HG02642 (cell line): ENCODE measurements at regions not wholly inside any gene's neighbourhood (a gene's known extent, or its start where the extent isn't known, plus 50 kb on each side); places are given as distances from the start of the nearest gene placed in this dataset.
"Not testable (repeated sequence)": the region's sequence is repeated elsewhere in the genome, so short reads cannot be mapped to it uniquely, and the experiment has no call there.

ENCODE experiments used
- ATAC-seq: cut with Tn5 transposase; IDR thresholded peaks from one replicate; pipeline ENCODE4 v1.9.1; 2021; ENCODE audit warnings: mild to moderate bottlenecking; ENCODE audit not compliant: unreplicated experiment, poor library complexity

DNA sequence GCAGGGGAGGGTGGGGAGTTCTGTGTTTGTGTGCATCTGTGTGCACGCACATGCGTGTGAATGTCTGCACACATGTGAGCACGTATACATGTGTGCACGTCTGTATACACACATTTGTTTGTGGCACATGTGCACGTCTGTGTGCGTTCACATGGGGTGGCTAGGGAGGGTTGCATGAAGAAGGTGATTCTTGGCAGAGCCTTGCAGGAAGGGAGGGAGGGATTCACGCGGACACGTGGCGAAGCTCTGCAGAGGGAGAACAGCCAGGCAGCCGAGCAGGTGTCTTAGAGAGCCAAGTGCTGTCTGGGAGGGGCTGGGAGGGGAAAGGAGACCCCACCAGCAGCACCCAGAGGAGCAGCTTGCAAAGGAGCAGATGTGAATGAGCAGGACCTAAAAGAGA, 372.1 kb downstream of the BRD1 start:
- no peak for ATAC-seq

GRCh38 chr22:49454726-49455125, 372.9 kb downstream of the BRD1 start:
- no peak for ATAC-seq

- no peak for ATAC-seq
Observed at GRCh38 chr22:49453771-49454170, 373.9 kb downstream of the BRD1 start.

GRCh38 chr22:49453019-49453418, 374.7 kb downstream of the BRD1 start:
- not testable (repeated sequence) for ATAC-seq

- ATAC-seq: no peak
Observed at GRCh38 chr22:49452362-49452946, 375.2 kb downstream of the BRD1 start.

DNA sequence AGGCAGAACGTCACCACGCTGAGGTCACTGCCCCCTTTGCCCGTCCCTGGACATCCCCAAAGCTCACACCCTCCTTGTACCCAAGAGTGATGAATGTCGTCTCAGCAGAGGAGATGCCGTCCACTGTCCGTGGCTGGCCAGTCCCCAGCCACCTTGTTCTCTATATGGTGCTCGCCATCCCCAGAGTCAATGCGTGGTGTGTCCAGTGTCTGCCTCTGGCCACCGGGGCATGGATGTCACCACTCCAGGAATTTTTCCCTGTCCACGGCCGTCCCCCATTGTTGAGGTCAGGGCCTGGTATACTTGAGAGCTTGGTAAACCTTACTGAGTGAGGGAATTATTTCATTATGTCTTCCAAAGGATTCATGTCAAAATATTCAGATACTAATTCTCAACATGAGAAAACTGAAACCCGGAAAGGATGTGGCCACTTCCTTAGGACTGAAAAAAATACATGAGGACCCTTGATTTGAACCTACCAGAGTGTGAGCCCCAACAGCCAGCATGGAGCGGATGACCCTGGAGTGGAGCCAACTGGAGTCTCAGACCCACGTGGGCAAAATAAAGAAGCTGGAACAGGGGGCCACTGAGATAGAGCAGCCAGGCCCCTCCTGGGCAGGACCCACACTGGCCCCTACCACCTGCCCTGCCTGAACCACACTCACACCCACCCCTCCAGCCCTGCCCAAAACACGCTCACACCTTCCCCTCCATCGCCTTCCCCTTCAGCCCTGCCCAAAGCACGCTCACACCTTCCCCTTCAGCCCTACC, 376.4 kb downstream of the BRD1 start:
- no peak for ATAC-seq

DNA sequence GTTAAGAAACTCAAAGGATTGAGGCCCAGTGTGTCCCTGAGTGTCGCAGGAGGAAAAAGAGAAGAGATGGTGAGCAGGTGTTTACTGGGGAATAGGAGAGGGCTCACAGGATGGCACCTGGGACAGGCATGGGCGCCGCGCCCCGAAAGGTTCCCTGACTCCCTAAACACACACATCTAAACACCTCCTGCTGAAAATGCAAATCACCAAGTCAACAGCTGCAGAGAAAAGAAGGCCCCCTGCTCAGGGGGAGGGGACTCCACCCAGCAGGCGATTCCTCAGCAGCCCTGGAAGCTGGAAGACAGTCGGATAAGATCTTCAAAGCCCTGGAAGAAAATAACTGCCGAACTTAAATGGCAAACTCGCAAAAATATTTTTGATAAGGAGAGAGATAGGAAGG, 377.2 kb downstream of the BRD1 start:
- no peak for ATAC-seq

GRCh38 chr22:49449811-49450446, 377.7 kb downstream of the BRD1 start:
- no peak for ATAC-seq

DNA sequence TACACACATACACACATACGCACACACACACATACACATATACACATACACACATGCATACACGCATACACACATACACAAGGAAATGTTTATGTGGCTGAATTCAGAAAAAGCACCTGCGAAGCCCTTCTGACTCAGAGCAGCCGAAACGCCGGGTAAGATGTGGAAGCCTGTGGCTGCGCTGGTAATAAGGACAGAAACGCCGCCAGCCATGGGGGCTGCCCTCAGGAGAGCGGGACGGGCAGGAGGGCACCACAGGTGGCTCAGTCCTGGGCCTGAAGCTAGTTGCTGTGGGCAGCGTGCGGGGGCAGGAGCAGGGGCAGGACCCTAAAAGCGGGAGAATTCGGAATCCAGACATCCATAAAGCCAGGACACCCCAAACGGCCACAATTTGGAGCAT, 378.3 kb downstream of the BRD1 start:
- no peak for ATAC-seq

DNA sequence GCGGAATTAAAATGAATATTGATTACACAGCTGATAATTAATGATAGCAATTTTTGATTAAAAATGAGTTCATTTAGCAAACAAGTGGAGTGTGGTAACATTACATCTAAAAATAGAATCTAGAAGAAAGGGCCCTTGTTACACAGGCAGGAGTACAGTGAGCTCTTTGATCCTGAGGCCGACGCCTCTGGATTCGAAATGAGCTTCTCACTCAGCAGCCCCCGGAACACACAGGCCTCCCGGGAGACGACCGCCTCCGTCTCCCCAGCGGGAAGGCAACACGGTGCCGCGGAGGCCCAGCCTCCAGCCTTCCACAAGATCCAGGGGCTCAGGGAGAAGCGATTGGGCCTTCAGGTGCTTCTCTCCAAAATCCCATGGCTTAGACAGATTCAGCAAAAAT, 379.1 kb downstream of the BRD1 start:
- ATAC-seq: no peak

DNA sequence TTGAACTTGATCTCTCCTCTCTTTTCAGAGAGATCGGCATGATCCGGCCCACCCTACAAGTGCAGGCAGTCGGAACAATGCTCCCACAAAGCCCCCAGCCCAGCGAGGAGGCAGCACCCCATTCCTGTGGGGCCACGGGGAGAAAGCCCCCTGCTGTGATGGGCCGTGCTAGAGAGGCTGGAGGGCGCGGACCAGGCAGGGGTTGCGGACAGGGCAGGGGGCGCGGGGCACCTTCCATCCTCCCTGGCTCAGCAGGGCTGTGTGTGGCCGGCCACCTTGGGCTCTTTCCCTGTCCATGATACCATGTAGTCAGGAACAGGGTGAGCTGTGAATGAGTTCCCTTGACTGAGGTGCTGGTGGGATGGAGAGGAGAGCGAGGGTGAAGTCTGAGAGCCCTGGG, 379.8 kb downstream of the BRD1 start:
- no peak for ATAC-seq

DNA sequence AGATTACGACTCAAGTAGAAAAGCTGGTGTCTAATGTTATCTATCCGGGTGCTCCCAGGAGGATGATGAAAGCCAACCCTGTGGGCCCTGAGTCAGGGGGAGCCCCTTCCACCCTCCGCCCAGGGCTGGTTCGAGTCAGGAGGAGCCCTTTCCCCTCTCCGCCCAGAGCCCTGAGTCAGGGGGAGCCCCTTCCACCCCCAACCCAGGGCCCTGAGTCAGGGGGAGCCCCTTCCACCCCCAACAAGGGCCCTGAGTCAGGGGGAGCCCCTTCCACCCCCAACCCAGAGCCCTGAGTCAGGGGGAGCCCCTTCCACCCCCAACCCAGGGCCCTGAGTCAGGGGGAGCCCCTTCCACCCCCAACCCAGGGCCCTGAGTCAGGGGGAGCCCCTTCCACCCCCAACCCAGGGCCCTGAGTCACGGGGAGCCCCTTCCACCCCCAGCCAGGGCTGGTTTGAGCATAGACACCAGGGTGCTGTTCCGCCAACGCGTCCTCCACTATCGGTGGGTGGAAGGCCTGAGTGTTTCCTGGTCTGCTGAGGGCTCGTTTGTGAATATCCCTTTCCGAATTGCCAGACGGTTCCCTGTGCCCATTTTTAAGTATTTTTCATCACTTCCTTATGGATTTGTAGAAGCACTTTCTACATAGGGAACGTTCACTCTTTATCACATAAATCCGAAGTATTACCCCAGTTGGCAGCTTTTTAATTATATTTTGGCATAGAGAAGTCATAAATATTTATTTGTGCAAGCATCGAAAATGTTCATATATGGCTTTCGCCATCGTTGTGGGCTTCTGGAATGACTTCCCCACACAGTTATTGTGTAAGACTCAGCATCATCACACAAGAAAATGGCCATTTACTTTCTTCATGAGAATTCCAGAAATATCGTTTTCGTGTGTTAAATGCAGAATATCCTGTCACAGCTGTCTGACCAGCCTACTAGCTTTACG, 380.6 kb downstream of the BRD1 start:
- ATAC-seq: no peak

GRCh38 chr22:49446145-49446758, 381.4 kb downstream of the BRD1 start:
- no peak for ATAC-seq

- ATAC-seq: no peak
Observed at GRCh38 chr22:49444781-49445180, 382.9 kb downstream of the BRD1 start.

- ATAC-seq: no peak
Observed at GRCh38 chr22:49440931-49441330, 386.7 kb downstream of the BRD1 start.

GRCh38 chr22:49439373-49439772, 388.3 kb downstream of the BRD1 start:
- no peak for ATAC-seq

- ATAC-seq: no peak
Observed at GRCh38 chr22:49437956-49438355, 389.7 kb downstream of the BRD1 start.

DNA sequence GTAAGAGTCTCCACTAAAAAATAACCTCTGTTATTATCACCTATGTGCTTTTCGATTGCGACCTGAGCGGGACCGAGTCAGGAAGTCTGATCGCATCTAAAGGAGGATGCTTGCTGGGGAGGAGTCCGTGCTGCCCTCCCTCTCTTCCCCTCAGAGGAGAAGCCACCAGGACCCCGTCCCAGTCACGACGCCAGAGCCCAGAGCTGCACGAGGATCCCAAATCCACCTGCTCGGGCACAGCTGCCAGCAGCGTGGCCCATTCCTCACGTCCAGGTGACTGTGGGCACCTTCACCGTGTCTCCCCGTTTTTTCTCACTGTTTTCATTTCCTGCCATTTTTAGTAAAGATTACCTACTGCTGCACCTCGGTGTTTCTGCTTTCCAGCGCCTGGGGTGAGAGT, 390.3 kb downstream of the BRD1 start:
- no peak for ATAC-seq

GRCh38 chr22:49436056-49436455, 391.6 kb downstream of the BRD1 start:
- no peak for ATAC-seq

- no peak for ATAC-seq
Observed at GRCh38 chr22:49435596-49435995, 392.1 kb downstream of the BRD1 start.
